Keratinocyte (primary cell): ENCODE measurements at regions not wholly inside any gene's neighbourhood (a gene's known extent, or its start where the extent isn't known, plus 50 kb on each side); places are given as distances from the start of the nearest gene placed in this dataset.

Source experiments
- DNase-seq: peaks from one replicate; pipeline ENCODE4 v3.0.0-alpha.2; 2011; ENCODE audit warnings: low read depth, missing footprints, low spot score
- FAIRE-seq: peaks from 2 replicates; lab custom pipeline; 2011; peaks lifted over from hg19 to GRCh38; lab: Jason Lieb, UNC
- H2AFZ ChIP-seq: 2 replicates; pipeline ENCODE4 v1.6.0; 2012; ENCODE audit warnings: low read length, control low read depth, inconsistent platforms; ENCODE audit not compliant: control insufficient read depth
- H3K27ac ChIP-seq: 2 replicates; pipeline ENCODE4 v1.5.1; 2011; ENCODE audit warnings: low read length; ENCODE audit not compliant: control insufficient read depth, insufficient read depth
- H3K27me3 ChIP-seq: 3 replicates; pipeline ENCODE4 v1.6.0; 2011; ENCODE audit warnings: low read length; ENCODE audit not compliant: control insufficient read depth, insufficient read depth; ENCODE audit errors: extremely low read depth
- H3K36me3 ChIP-seq, 2 experiments: 2 replicates in 1 of 2; 3 replicates in 1 of 2; pipeline ENCODE4 v1.5.1; 2011; ENCODE audit warnings: low read length in 2 of 2, mild to moderate bottlenecking in 1 of 2; ENCODE audit not compliant: control insufficient read depth in 2 of 2, insufficient read depth in 2 of 2; ENCODE audit errors: extremely low read depth in 1 of 2
- H3K4me1 ChIP-seq: 3 replicates; pipeline ENCODE4 v1.5.1; 2011; ENCODE audit warnings: low read length; ENCODE audit not compliant: control insufficient read depth, insufficient read depth; ENCODE audit errors: extremely low read depth
- H3K4me2 ChIP-seq: 3 replicates; pipeline ENCODE4 v1.6.0; 2011; ENCODE audit warnings: low read depth, low read length; ENCODE audit not compliant: control insufficient read depth, insufficient read depth; ENCODE audit errors: extremely low read depth
- H3K4me3 ChIP-seq, 3 experiments: fragments of 200-600 bp in 1 of 3; sonication (generic) in 1 of 3; 2 replicates in 2 of 3; 3 replicates in 1 of 3; pipeline ENCODE4 v1.5.1; 2011 to 2016; ENCODE audit warnings: low read length in 3 of 3, mild to moderate bottlenecking in 3 of 3, control low read depth in 2 of 3, inconsistent platforms in 1 of 3, low read depth in 1 of 3, mixed read lengths in 1 of 3, mixed run types in 1 of 3, moderate library complexity in 1 of 3; ENCODE audit not compliant: control insufficient read depth in 2 of 3, insufficient read depth in 2 of 3; ENCODE audit errors: extremely low read depth in 1 of 3
- H3K79me2 ChIP-seq: 2 replicates; pipeline ENCODE4 v1.6.0; 2012; ENCODE audit warnings: low read length; ENCODE audit not compliant: control insufficient read depth, insufficient read depth
- H3K9ac ChIP-seq: 3 replicates; pipeline ENCODE4 v1.6.0; 2011; ENCODE audit warnings: low read length; ENCODE audit not compliant: control insufficient read depth, insufficient read depth; ENCODE audit errors: extremely low read depth
- H3K9me1 ChIP-seq: 3 replicates; pipeline ENCODE4 v1.6.0; 2011; ENCODE audit warnings: low read length; ENCODE audit not compliant: control insufficient read depth, insufficient read depth; ENCODE audit errors: extremely low read depth
- H3K9me3 ChIP-seq: 2 replicates; pipeline ENCODE4 v1.5.1; 2012; ENCODE audit warnings: low read depth, low read length; ENCODE audit not compliant: control insufficient read depth
- H4K20me1 ChIP-seq: 3 replicates; pipeline ENCODE4 v1.6.0; 2011; ENCODE audit warnings: low read length; ENCODE audit not compliant: control insufficient read depth, insufficient read depth; ENCODE audit errors: extremely low read depth
- CTCF ChIP-seq, 3 experiments: IDR thresholded peaks in 1 of 3; conservative IDR thresholded peaks in 1 of 3; optimal IDR thresholded peaks in 1 of 3; 2 replicates in 2 of 3; 3 replicates in 1 of 3; pipeline versions ENCODE3 to v1.5.1; 2011; ENCODE audit warnings: low read length in 3 of 3, mild to moderate bottlenecking in 3 of 3, moderate library complexity in 2 of 3, control low read depth in 1 of 3, inconsistent platforms in 1 of 3; ENCODE audit not compliant: insufficient read depth in 2 of 3; ENCODE audit errors: extremely low read depth in 1 of 3
- EZH2 ChIP-seq: IDR thresholded peaks from one replicate; pipeline ENCODE4 v1.6.1; 2012; ENCODE audit warnings: inconsistent platforms, mild to moderate bottlenecking, low read length, moderate library complexity
- dilution Hi-C: fragments of 300-500 bp; cut with MboI; formaldehyde crosslinking; loops from one replicate; pipeline ENCODE4 v1.7.0; 2020; ENCODE audit warnings: low sequenced_read_pairs; ENCODE audit not compliant: extremely low pct_ligation_motif_present

- no peaks in the 10 kb centered on the region for H3K27me3 ChIP-seq
- no peaks in the 10 kb centered on the region for H4K20me1 ChIP-seq
- H3K9me3 ChIP-seq: no peaks in the 10 kb centered on the region
- DNase-seq (no peak), FAIRE-seq (no peak)
- no peaks in the 10 kb centered on the region for H3K36me3 ChIP-seq
- no peaks in the 10 kb centered on the region for H3K9me1 ChIP-seq
- H3K9ac ChIP-seq: no peak overlapping the region
- H3K4me1 ChIP-seq: no peaks in the 10 kb centered on the region
- no peak overlapping the region for H3K4me2 ChIP-seq
- no peak overlapping the region for H3K4me3 ChIP-seq
- no peak overlapping the region for H2AFZ ChIP-seq
- dilution Hi-C loops: no loop called here
- no peaks in the 10 kb centered on the region for H3K79me2 ChIP-seq
- H3K27ac ChIP-seq: no peak overlapping the region
- TF ChIP-seq EZH2 (no peak), CTCF (optimal IDR thresholded peaks at IDR 0.05 in 1 of 3, IDR thresholded peaks at IDR 0.05 in 1 of 3, conservative IDR thresholded peaks at IDR 0.05 in 1 of 3; ENCODE audit: extremely low read depth in 1 of 3, insufficient read depth in 2 of 3, low read length in 3 of 3) (no peak)
These were observed 257.8 kb upstream of the BTG1 start for GRCh38 chr12:92403210-92404175.

GRCh38 chr12:92402415-92402814, 256.8 kb upstream of the BTG1 start:
- no peaks in the 10 kb centered on the region for H4K20me1 ChIP-seq
- dilution Hi-C loops: no loop called here
- no peak for TF ChIP-seq CTCF (optimal IDR thresholded peaks at IDR 0.05 in 1 of 3, IDR thresholded peaks at IDR 0.05 in 1 of 3, conservative IDR thresholded peaks at IDR 0.05 in 1 of 3; ENCODE audit: extremely low read depth in 1 of 3, insufficient read depth in 2 of 3, low read length in 3 of 3)
- no peak for TF ChIP-seq EZH2
- no peak overlapping the region for H3K27ac ChIP-seq
- FAIRE-seq: no peak
- H3K36me3 ChIP-seq: no peaks in the 10 kb centered on the region
- no peaks in the 10 kb centered on the region for H3K27me3 ChIP-seq
- no peak for DNase-seq
- no peaks in the 10 kb centered on the region for H3K79me2 ChIP-seq
- no peak overlapping the region for H3K4me3 ChIP-seq
- no peaks in the 10 kb centered on the region for H3K9me3 ChIP-seq
- no peak overlapping the region for H2AFZ ChIP-seq
- H3K9ac ChIP-seq: no peak overlapping the region
- H3K4me2 ChIP-seq: no peak overlapping the region
- H3K4me1 ChIP-seq: peaks cover 2% of the 10 kb centered on the region
- H3K9me1 ChIP-seq: no peaks in the 10 kb centered on the region
